ENCODE measurements at regions not wholly inside any gene's neighbourhood (a gene's known extent, or its start where the extent isn't known, plus 50 kb on each side); places are given as distances from the start of the nearest gene placed in this dataset.

DNA sequence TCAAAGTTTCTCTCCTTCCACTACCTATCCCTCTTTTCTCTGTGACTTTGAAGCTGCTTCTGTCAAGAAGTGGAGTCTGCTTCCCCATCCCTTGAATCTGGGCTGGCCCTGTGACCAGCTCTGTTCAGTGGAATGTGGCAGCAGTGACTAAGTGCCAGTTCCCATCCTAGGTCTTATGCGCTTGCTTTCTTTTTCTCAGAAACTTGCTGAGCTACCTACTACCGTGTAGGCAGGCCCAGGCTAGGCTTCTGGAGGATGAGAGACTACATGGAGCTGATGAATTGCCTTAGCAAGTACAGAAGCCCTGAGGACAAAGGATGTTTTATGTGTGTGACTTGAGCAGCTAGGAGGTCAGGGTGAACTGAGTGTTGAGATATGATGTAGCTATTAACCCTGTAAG lies 123.2 kb downstream of the PDCD6IP start:
- DNase-seq (ENCODE audit: low read depth, low spot score) (no peak), ATAC-seq (no peak)
- Histone ChIP-seq H3K4me3 (ENCODE audit: low read depth in 2 of 2, low read length in 2 of 2) (no peak overlapping the region), H3K36me3 (ENCODE audit: control insufficient read depth, insufficient read depth, low read length) (no peaks in the 10 kb centered on the region), H3K9me3 (ENCODE audit: control insufficient read depth, insufficient read depth, low read depth, low read length) (no peaks in the 10 kb centered on the region), H3K27ac (ENCODE audit: low read length) (no peak overlapping the region), H3K4me1 (ENCODE audit: control insufficient read depth, insufficient read depth, low read length) (no peaks in the 10 kb centered on the region), H3K27me3 (ENCODE audit: control insufficient read depth, insufficient read depth, low read length) (no peaks in the 10 kb centered on the region)
- BruUV-seq (replicated peaks), result no TSS peak
- CTCF ChIA-PET, result no interaction called here
- POLR2A ChIA-PET, result no interaction called here
- no peak for TF ChIP-seq POLR2AphosphoS5 (IDR thresholded peaks at IDR 0.05; ENCODE audit: low read depth, low read length)
- no peak for TF ChIP-seq SIN3A (IDR thresholded peaks at IDR 0.05; ENCODE audit: borderline replicate concordance, insufficient read depth, low read depth, low read length)
- TF ChIP-seq, protein P1, sequence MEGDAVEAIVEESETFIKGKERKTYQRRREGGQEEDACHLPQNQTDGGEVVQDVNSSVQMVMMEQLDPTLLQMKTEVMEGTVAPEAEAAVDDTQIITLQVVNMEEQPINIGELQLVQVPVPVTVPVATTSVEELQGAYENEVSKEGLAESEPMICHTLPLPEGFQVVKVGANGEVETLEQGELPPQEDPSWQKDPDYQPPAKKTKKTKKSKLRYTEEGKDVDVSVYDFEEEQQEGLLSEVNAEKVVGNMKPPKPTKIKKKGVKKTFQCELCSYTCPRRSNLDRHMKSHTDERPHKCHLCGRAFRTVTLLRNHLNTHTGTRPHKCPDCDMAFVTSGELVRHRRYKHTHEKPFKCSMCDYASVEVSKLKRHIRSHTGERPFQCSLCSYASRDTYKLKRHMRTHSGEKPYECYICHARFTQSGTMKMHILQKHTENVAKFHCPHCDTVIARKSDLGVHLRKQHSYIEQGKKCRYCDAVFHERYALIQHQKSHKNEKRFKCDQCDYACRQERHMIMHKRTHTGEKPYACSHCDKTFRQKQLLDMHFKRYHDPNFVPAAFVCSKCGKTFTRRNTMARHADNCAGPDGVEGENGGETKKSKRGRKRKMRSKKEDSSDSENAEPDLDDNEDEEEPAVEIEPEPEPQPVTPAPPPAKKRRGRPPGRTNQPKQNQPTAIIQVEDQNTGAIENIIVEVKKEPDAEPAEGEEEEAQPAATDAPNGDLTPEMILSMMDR (IDR thresholded peaks at IDR 0.05), result no peak
- TF ChIP-seq, protein P2, sequence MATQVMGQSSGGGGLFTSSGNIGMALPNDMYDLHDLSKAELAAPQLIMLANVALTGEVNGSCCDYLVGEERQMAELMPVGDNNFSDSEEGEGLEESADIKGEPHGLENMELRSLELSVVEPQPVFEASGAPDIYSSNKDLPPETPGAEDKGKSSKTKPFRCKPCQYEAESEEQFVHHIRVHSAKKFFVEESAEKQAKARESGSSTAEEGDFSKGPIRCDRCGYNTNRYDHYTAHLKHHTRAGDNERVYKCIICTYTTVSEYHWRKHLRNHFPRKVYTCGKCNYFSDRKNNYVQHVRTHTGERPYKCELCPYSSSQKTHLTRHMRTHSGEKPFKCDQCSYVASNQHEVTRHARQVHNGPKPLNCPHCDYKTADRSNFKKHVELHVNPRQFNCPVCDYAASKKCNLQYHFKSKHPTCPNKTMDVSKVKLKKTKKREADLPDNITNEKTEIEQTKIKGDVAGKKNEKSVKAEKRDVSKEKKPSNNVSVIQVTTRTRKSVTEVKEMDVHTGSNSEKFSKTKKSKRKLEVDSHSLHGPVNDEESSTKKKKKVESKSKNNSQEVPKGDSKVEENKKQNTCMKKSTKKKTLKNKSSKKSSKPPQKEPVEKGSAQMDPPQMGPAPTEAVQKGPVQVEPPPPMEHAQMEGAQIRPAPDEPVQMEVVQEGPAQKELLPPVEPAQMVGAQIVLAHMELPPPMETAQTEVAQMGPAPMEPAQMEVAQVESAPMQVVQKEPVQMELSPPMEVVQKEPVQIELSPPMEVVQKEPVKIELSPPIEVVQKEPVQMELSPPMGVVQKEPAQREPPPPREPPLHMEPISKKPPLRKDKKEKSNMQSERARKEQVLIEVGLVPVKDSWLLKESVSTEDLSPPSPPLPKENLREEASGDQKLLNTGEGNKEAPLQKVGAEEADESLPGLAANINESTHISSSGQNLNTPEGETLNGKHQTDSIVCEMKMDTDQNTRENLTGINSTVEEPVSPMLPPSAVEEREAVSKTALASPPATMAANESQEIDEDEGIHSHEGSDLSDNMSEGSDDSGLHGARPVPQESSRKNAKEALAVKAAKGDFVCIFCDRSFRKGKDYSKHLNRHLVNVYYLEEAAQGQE (IDR thresholded peaks at IDR 0.05; ENCODE audit: insufficient read depth in 1 of 2, low read depth in 2 of 2, low read length in 1 of 2), result no peak
- TF ChIP-seq TCF7L2 (IDR thresholded peaks at IDR 0.05; ENCODE audit: low read depth, low read length), result no peak
- in situ Hi-C loops (cut with HindIII; ENCODE audit: low pct_unique_long_range_greater_than_20kb, low sequenced_read_pairs) (no loop called here), intact Hi-C loops (cut with micrococcal nuclease; ENCODE audit: unreplicated experiment) (no loop called here)

DNA sequence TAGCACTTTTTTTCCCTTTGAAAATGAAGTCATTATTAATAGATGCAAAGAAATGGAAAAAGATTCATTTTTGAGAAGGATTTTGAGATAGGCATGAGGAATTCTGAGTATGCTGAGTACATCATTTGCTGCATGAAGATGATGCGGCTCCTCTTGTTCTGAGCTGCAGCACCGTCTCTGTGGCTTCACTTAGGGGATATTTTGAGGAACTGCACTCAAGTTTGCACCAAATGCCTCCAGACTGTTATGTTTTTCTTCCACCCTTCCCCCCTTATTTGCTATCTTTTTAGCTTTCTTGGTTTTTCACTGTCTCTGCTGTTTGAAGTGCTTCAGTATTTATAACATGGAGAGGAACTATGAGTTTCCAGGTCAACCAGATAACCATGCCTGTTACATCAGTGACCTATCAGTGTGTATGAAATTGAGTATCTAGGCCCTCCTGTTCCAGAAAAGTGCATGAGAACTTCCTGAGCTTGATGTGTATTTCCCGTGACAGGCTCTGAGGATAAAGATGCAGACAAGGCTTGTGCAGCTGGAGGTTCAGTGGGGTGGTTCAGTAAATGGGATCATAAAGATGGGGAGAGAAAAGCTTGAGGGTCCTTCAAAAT lies 128.7 kb downstream of the PDCD6IP start:
- TF ChIP-seq SIN3A (IDR thresholded peaks at IDR 0.05; ENCODE audit: borderline replicate concordance, insufficient read depth, low read depth, low read length) (no peak), POLR2AphosphoS5 (IDR thresholded peaks at IDR 0.05; ENCODE audit: low read depth, low read length) (no peak), TCF7L2 (IDR thresholded peaks at IDR 0.05; ENCODE audit: low read depth, low read length) (no peak)
- TF ChIP-seq, protein P1 (IDR thresholded peaks at IDR 0.05), result no peak
- TF ChIP-seq, protein P2 (IDR thresholded peaks at IDR 0.05; ENCODE audit: insufficient read depth in 1 of 2, low read depth in 2 of 2, low read length in 1 of 2), result no peak
- H3K36me3 ChIP-seq (ENCODE audit: control insufficient read depth, insufficient read depth, low read length), result no peaks in the 10 kb centered on the region
- H3K4me1 ChIP-seq (ENCODE audit: control insufficient read depth, insufficient read depth, low read length), result no peaks in the 10 kb centered on the region
- BruUV-seq (replicated peaks), result no TSS peak
- intact Hi-C loops (cut with micrococcal nuclease; ENCODE audit: unreplicated experiment), result no loop called here
- no peaks in the 10 kb centered on the region for H3K9me3 ChIP-seq (ENCODE audit: control insufficient read depth, insufficient read depth, low read depth, low read length)
- no peaks in the 10 kb centered on the region for H3K27me3 ChIP-seq (ENCODE audit: control insufficient read depth, insufficient read depth, low read length)
- ChIA-PET POLR2A (no interaction called here), CTCF (no interaction called here)
- ATAC-seq (no peak), DNase-seq (ENCODE audit: low read depth, low spot score) (no peak)
- H3K27ac ChIP-seq (ENCODE audit: low read length), result no peak overlapping the region
- in situ Hi-C loops (cut with HindIII; ENCODE audit: low pct_unique_long_range_greater_than_20kb, low sequenced_read_pairs), result no loop called here
- H3K4me3 ChIP-seq (ENCODE audit: low read depth in 2 of 2, low read length in 2 of 2), result no peak overlapping the region
